CD14-positive monocyte (primary cell): ENCODE measurements at regions not wholly inside any gene's neighbourhood (a gene's known extent, or its start where the extent isn't known, plus 50 kb on each side); places are given as distances from the start of the nearest gene placed in this dataset.

Experiments used
- DNase-seq, 3 donors: peaks; one replicate each; pipeline ENCODE4 v3.0.0-alpha.2; 2011 to 2022
- H2AFZ ChIP-seq: 2 replicates; pipeline ENCODE4 v1.6.0; 2012; ENCODE audit warnings: mild to moderate bottlenecking, low read depth, low read length, inconsistent platforms; ENCODE audit not compliant: insufficient read depth, poor library complexity, severe bottlenecking
- H3K27ac ChIP-seq, 2 donors: 1 replicate in 1 of 2; 2 replicates in 1 of 2; pipeline ENCODE4 v1.5.1; 2012 to 2013; ENCODE audit warnings: low read length in 2 of 2, control low read depth in 1 of 2, inconsistent platforms in 1 of 2, low read depth in 1 of 2, mild to moderate bottlenecking in 1 of 2
- H3K27me3 ChIP-seq, 2 donors: one replicate each; pipeline versions ENCODE4 v1.6.0 to v1.6.1; 2011 to 2013; ENCODE audit warnings: low read length in 2 of 2; ENCODE audit not compliant: control insufficient read depth in 2 of 2, insufficient read depth in 2 of 2
- H3K36me3 ChIP-seq, 2 donors: replicated peaks in 1 of 2; 1 replicate in 1 of 2; 2 replicates in 1 of 2; pipeline versions ENCODE4 v1.5.1 to v1.6.1; 2012 to 2013; ENCODE audit warnings: low read length in 2 of 2, control low read depth in 1 of 2, inconsistent platforms in 1 of 2, mild to moderate bottlenecking in 1 of 2; ENCODE audit not compliant: insufficient read depth in 2 of 2, control insufficient read depth in 1 of 2
- H3K4me1 ChIP-seq, 2 donors: 1 replicate in 1 of 2; 2 replicates in 1 of 2; pipeline versions ENCODE4 v1.5.1 to v1.6.1; 2012 to 2013; ENCODE audit warnings: low read length in 2 of 2, control low read depth in 1 of 2, inconsistent platforms in 1 of 2, mild to moderate bottlenecking in 1 of 2, moderate library complexity in 1 of 2; ENCODE audit not compliant: insufficient read depth in 2 of 2, control insufficient read depth in 1 of 2
- H3K4me2 ChIP-seq: replicated peaks from 2 replicates; pipeline ENCODE3; 2012; ENCODE audit warnings: low read length, moderate library complexity, mild to moderate bottlenecking; ENCODE audit not compliant: poor library complexity, severe bottlenecking; ENCODE audit errors: extremely low read depth
- H3K4me3 ChIP-seq, 3 experiments: fragments of 200-600 bp in 1 of 3; sonication (generic) in 1 of 3; replicated peaks in 1 of 3; 1 replicate in 2 of 3; 2 replicates in 1 of 3; pipeline ENCODE4 v1.5.1; 2011 to 2013; ENCODE audit warnings: low read length in 3 of 3, mild to moderate bottlenecking in 3 of 3, control low read depth in 2 of 3, low read depth in 2 of 3, inconsistent platforms in 1 of 3, moderate library complexity in 1 of 3
- H3K79me2 ChIP-seq: 2 replicates; pipeline ENCODE4 v1.6.0; 2012; ENCODE audit warnings: mild to moderate bottlenecking, control low read depth, inconsistent platforms, low read length, moderate library complexity; ENCODE audit not compliant: insufficient read depth
- H3K9ac ChIP-seq: 2 replicates; pipeline ENCODE4 v1.6.0; 2017; ENCODE audit warnings: low read length, mild to moderate bottlenecking; ENCODE audit not compliant: insufficient read depth, poor library complexity, severe bottlenecking
- H3K9me3 ChIP-seq, 2 donors: replicated peaks in 1 of 2; 1 replicate in 1 of 2; 2 replicates in 1 of 2; pipeline versions ENCODE4 v1.5.1 to v1.6.1; 2012 to 2013; ENCODE audit warnings: low read length in 2 of 2, control low read depth in 1 of 2; ENCODE audit not compliant: control insufficient read depth in 1 of 2, insufficient read depth in 1 of 2
- H4K20me1 ChIP-seq: 2 replicates; pipeline ENCODE4 v1.6.0; 2012; ENCODE audit warnings: mild to moderate bottlenecking, low read length, control low read depth, moderate library complexity; ENCODE audit not compliant: insufficient read depth
- H3K27ac Mint-ChIP-seq, 7 donors: one replicate each; pipeline ENCODE4 v1.8.0; 2020; ENCODE audit warnings: mild to moderate bottlenecking in 7 of 7, mixed read lengths in 7 of 7, moderate library complexity in 6 of 7, inconsistent platforms in 2 of 7
- H3K27me3 Mint-ChIP-seq, 3 donors: one replicate each; pipeline ENCODE4 v1.8.0; 2021 to 2022; ENCODE audit warnings: low read depth in 3 of 3, mild to moderate bottlenecking in 3 of 3, mixed read lengths in 3 of 3, moderate library complexity in 3 of 3, inconsistent platforms in 1 of 3
- H3K36me3 Mint-ChIP-seq, 2 donors: one replicate each; pipeline ENCODE4 v1.8.0; 2020; ENCODE audit warnings: mixed read lengths in 2 of 2, inconsistent platforms in 1 of 2, mild to moderate bottlenecking in 1 of 2
- H3K4me1 Mint-ChIP-seq: one replicate; pipeline ENCODE4 v1.8.0; 2020; ENCODE audit warnings: mild to moderate bottlenecking, mixed read lengths
- H3K4me3 Mint-ChIP-seq, 2 donors: one replicate each; pipeline ENCODE4 v1.8.0; 2020; ENCODE audit warnings: mild to moderate bottlenecking in 2 of 2, mixed read lengths in 2 of 2, moderate library complexity in 1 of 2
- H3K9me3 Mint-ChIP-seq, 7 donors: one replicate each; pipeline ENCODE4 v1.8.0; 2020 to 2022; ENCODE audit warnings: mixed read lengths in 7 of 7, mild to moderate bottlenecking in 6 of 7, moderate library complexity in 6 of 7, inconsistent platforms in 2 of 7
- CTCF ChIP-seq: fragments of 200-600 bp; IDR thresholded peaks from one replicate; pipeline ENCODE4 v1.8.0; 2022; ENCODE audit warnings: antibody characterized with exemption, mild to moderate bottlenecking
- WGBS: methylation state at CpG from one replicate; pipeline ENCODE4 v1.1.5; 2013; ENCODE audit warnings: missing lambda C conversion rate; ENCODE audit not compliant: insufficient coverage; 5-methylcytosine and 5-hydroxymethylcytosine counted together
- intact Hi-C, 2 donors: fragments of 100-400 bp; cut with micrococcal nuclease; formaldehyde crosslinking; loops; one replicate each; pipeline versions ENCODE4 v1.15.0 to v1.15.1; 2023

GRCh38 chr10:55989188-55989587, 371.9 kb downstream of the ZWINT start:
- Mint-ChIP-seq H3K27me3 (no peaks in the 10 kb centered on the region), H3K4me3 (no peak overlapping the region), H3K9me3 (peaks cover 0 to 1% (median 0%) of the 10 kb centered on the region in 7 donors), H3K36me3 (no peaks in the 10 kb centered on the region), H3K4me1 (no peaks in the 10 kb centered on the region), H3K27ac (no peak overlapping the region)
- TF ChIP-seq CTCF: no peak
- Histone ChIP-seq H3K9ac (no peak overlapping the region), H3K27me3 (no peaks in the 10 kb centered on the region), H3K36me3 (no peaks in the 10 kb centered on the region), H4K20me1 (no peaks in the 10 kb centered on the region), H3K27ac (no peak overlapping the region), H3K9me3 (no peaks in the 10 kb centered on the region), H3K4me3 (no peak overlapping the region), H3K4me1 (no peaks in the 10 kb centered on the region), H3K79me2 (no peaks in the 10 kb centered on the region), H2AFZ (no peak overlapping the region), H3K4me2 (no peak overlapping the region)
- no CpG with 5 or more reads among the region's 3 CpGs for WGBS
- intact Hi-C loops: no loop called here
- DNase-seq: no peak

DNA sequence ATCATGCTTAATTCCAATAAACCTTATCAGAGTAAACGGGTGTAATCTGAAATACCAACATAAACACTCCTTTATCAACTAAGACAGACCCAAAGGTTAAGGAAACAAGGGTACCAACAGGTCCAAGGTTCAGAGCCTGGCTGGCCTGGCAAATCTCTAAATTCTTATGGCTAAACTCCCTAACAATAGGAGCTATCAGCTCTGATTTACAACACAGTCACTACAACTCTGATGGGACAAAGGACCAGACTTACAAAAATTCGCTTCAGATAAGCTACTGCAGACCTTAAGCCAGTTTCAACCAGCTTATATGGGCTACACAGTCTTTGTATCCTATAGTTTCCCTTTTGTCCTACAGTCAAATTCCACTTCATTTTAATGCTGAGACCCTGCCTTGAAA, 381.9 kb downstream of the ZWINT start:
- intact Hi-C loops: no loop called here
- Mint-ChIP-seq H3K36me3 (no peaks in the 10 kb centered on the region), H3K4me3 (no peak overlapping the region), H3K9me3 (no peaks in the 10 kb centered on the region), H3K27ac (no peak overlapping the region), H3K27me3 (no peaks in the 10 kb centered on the region), H3K4me1 (no peaks in the 10 kb centered on the region)
- Histone ChIP-seq H3K27me3 (no peaks in the 10 kb centered on the region), H3K9ac (no peak overlapping the region), H3K9me3 (no peaks in the 10 kb centered on the region), H3K4me3 (no peak overlapping the region), H3K4me2 (no peak overlapping the region), H2AFZ (no peak overlapping the region), H3K4me1 (no peaks in the 10 kb centered on the region), H3K36me3 (no peaks in the 10 kb centered on the region), H3K27ac (no peak overlapping the region), H3K79me2 (no peaks in the 10 kb centered on the region), H4K20me1 (no peaks in the 10 kb centered on the region)
- 50% methylated on average over 1 of the region's 2 CpGs for WGBS
- TF ChIP-seq CTCF: no peak
- no peak for DNase-seq
